ENCODE measurements at regions not wholly inside any gene's neighbourhood (a gene's known extent, or its start where the extent isn't known, plus 50 kb on each side); places are given as distances from the start of the nearest gene placed in this dataset.
"Not testable (repeated sequence)": the region's sequence is repeated elsewhere in the genome, so short reads cannot be mapped to it uniquely, and the experiment has no call there.

- TF ChIP-seq CTCF (conservative IDR thresholded peaks at IDR 0.05; ENCODE audit: low read depth in 2 of 2); NANOG (IDR thresholded peaks at IDR 0.05; ENCODE audit: borderline replicate concordance); EZH2 (IDR thresholded peaks at IDR 0.05; ENCODE audit: low read depth, unreplicated experiment): not testable (repeated sequence)
These were observed 153.5 kb upstream of the CXCL13 start for GRCh38 chr4:77452117-77452516.
